A549 (cell line): ENCODE measurements at regions not wholly inside any gene's neighbourhood (a gene's known extent, or its start where the extent isn't known, plus 50 kb on each side); places are given as distances from the start of the nearest gene placed in this dataset.

ENCODE experiments used
- EP300 ChIP-seq, 2 experiments: fragments of >200 bp; sonication (Bioruptor Twin); formaldehyde crosslinking; IDR thresholded peaks; 2 replicates in 1 of 2; 3 replicates in 1 of 2; pipeline ENCODE4 v1.6.1; 2016 to 2017
- FOSL2 ChIP-seq, 2 experiments: fragments of 450-650 bp in 1 of 2; fragments of >200 bp in 1 of 2; sonication (Bioruptor Twin) in 1 of 2; formaldehyde crosslinking; IDR thresholded peaks; 2 replicates each; pipeline versions ENCODE4 v1.5.0 to v1.6.1; 2016 to 2020; ENCODE audit warnings: mild to moderate bottlenecking in 1 of 2, moderate library complexity in 1 of 2
- GATA3 ChIP-seq: IDR thresholded peaks from 2 replicates; pipeline ENCODE4 v1.6.1; 2012; ENCODE audit warnings: borderline replicate concordance
- HMGXB4 ChIP-seq: fragments of 250-450 bp; sonication (Bioruptor Pico); IDR thresholded peaks from 2 replicates; pipeline ENCODE4 v1.5.0; 2021; ENCODE audit warnings: mild to moderate bottlenecking, moderate library complexity, borderline replicate concordance
- JUN ChIP-seq, 2 experiments: fragments of >200 bp; sonication (Bioruptor Twin); formaldehyde crosslinking; IDR thresholded peaks; 2 replicates in 1 of 2; 3 replicates in 1 of 2; pipeline ENCODE4 v1.6.1; 2016 to 2017
- JUNB ChIP-seq: fragments of >200 bp; sonication (Bioruptor Twin); formaldehyde crosslinking; IDR thresholded peaks from 2 replicates; pipeline ENCODE4 v1.6.1; 2016
- POLR2AphosphoS2 ChIP-seq: conservative IDR thresholded peaks from 2 replicates; pipeline ENCODE4 v1.6.1; 2012; ENCODE audit warnings: low read length, improper control_type of control experiment, inconsistent platforms
- RARB ChIP-seq: fragments of 250-450 bp; sonication (Bioruptor Pico); IDR thresholded peaks from 2 replicates; pipeline ENCODE4 v1.8.0; 2021; ENCODE audit warnings: mild to moderate bottlenecking, moderate library complexity
- RCOR1 ChIP-seq: fragments of 150-350 bp; IDR thresholded peaks from 2 replicates; pipeline ENCODE4 v1.6.1; 2014; ENCODE audit warnings: antibody characterized with exemption, low read length, low read depth
- SMC3 ChIP-seq: fragments of >200 bp; sonication (Bioruptor Twin); formaldehyde crosslinking; IDR thresholded peaks from 3 replicates; pipeline ENCODE4 v1.6.1; 2018; ENCODE audit warnings: inconsistent platforms
- USF2 ChIP-seq: fragments of 450-650 bp; IDR thresholded peaks from 2 replicates; pipeline ENCODE4 v1.6.1; 2014; ENCODE audit warnings: antibody characterized with exemption
- TF ChIP-seq, protein P1 (sequence below): fragments of >200 bp; sonication (Bioruptor Twin); formaldehyde crosslinking; IDR thresholded peaks from 3 replicates; pipeline ENCODE4 v1.5.1; 2016
- TF ChIP-seq, protein P2 (sequence below): fragments of 150-350 bp; IDR thresholded peaks from 2 replicates; pipeline ENCODE4 v1.6.1; 2014; ENCODE audit warnings: low read depth, mild to moderate bottlenecking, low read length
- TF ChIP-seq, protein P3 (sequence below): fragments of 200-600 bp; sonication (generic); IDR thresholded peaks from 2 replicates; pipeline ENCODE4 v1.6.1; 2016; ENCODE audit warnings: antibody characterized with exemption, mild to moderate bottlenecking, moderate library complexity

DNA sequence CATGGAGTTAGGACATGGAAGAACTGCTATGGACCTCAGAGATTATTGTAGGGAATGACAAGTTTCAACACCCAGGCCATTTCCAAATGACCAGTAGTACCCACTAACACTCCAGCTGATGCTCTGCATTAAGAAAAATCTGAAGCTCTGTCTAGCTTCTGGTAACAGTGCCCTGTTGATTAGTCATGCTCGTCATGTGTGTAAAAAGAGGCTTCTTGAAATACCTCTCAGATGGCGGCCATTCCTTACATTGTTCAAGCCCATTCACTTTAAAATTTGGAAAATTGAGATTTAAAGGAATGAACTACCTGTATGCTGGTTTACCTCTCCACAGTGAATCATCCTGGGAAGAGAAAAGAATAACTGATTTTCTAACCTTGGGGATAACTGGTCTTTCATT lies 527.9 kb upstream of the ARGLU1 start:
- TF ChIP-seq, protein P1, sequence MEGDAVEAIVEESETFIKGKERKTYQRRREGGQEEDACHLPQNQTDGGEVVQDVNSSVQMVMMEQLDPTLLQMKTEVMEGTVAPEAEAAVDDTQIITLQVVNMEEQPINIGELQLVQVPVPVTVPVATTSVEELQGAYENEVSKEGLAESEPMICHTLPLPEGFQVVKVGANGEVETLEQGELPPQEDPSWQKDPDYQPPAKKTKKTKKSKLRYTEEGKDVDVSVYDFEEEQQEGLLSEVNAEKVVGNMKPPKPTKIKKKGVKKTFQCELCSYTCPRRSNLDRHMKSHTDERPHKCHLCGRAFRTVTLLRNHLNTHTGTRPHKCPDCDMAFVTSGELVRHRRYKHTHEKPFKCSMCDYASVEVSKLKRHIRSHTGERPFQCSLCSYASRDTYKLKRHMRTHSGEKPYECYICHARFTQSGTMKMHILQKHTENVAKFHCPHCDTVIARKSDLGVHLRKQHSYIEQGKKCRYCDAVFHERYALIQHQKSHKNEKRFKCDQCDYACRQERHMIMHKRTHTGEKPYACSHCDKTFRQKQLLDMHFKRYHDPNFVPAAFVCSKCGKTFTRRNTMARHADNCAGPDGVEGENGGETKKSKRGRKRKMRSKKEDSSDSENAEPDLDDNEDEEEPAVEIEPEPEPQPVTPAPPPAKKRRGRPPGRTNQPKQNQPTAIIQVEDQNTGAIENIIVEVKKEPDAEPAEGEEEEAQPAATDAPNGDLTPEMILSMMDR, result no peak
- TF ChIP-seq, protein P2, sequence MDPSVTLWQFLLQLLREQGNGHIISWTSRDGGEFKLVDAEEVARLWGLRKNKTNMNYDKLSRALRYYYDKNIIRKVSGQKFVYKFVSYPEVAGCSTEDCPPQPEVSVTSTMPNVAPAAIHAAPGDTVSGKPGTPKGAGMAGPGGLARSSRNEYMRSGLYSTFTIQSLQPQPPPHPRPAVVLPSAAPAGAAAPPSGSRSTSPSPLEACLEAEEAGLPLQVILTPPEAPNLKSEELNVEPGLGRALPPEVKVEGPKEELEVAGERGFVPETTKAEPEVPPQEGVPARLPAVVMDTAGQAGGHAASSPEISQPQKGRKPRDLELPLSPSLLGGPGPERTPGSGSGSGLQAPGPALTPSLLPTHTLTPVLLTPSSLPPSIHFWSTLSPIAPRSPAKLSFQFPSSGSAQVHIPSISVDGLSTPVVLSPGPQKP, result no peak
- TF ChIP-seq JUN (IDR thresholded peaks at IDR 0.05), result no peak
- no peak for TF ChIP-seq RARB (CRISPR knock-in tag)
- TF ChIP-seq FOSL2 (IDR thresholded peaks at IDR 0.05), result no peak
- TF ChIP-seq FOSL2 (CRISPR knock-in tag; IDR thresholded peaks at IDR 0.05), result no peak
- no peak for TF ChIP-seq HMGXB4 (CRISPR knock-in tag)
- no peak for TF ChIP-seq GATA3
- TF ChIP-seq JUNB, result no peak
- TF ChIP-seq EP300 (IDR thresholded peaks at IDR 0.05), result no peak
- no peak for TF ChIP-seq POLR2AphosphoS2
- no peak for TF ChIP-seq RCOR1
- TF ChIP-seq USF2, result no peak
- TF ChIP-seq, protein P3, sequence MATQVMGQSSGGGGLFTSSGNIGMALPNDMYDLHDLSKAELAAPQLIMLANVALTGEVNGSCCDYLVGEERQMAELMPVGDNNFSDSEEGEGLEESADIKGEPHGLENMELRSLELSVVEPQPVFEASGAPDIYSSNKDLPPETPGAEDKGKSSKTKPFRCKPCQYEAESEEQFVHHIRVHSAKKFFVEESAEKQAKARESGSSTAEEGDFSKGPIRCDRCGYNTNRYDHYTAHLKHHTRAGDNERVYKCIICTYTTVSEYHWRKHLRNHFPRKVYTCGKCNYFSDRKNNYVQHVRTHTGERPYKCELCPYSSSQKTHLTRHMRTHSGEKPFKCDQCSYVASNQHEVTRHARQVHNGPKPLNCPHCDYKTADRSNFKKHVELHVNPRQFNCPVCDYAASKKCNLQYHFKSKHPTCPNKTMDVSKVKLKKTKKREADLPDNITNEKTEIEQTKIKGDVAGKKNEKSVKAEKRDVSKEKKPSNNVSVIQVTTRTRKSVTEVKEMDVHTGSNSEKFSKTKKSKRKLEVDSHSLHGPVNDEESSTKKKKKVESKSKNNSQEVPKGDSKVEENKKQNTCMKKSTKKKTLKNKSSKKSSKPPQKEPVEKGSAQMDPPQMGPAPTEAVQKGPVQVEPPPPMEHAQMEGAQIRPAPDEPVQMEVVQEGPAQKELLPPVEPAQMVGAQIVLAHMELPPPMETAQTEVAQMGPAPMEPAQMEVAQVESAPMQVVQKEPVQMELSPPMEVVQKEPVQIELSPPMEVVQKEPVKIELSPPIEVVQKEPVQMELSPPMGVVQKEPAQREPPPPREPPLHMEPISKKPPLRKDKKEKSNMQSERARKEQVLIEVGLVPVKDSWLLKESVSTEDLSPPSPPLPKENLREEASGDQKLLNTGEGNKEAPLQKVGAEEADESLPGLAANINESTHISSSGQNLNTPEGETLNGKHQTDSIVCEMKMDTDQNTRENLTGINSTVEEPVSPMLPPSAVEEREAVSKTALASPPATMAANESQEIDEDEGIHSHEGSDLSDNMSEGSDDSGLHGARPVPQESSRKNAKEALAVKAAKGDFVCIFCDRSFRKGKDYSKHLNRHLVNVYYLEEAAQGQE, result no peak
- TF ChIP-seq SMC3, result no peak
